ENCODE measurements at regions not wholly inside any gene's neighbourhood (a gene's known extent, or its start where the extent isn't known, plus 50 kb on each side); places are given as distances from the start of the nearest gene placed in this dataset.

GRCh38 chr6:167688123-167688522 lies 138.6 kb upstream of the AFDN start:
- H3F3A ChIP-seq (ENCODE audit: insufficient read depth, low read length, poor library complexity, severe bottlenecking), result no peaks in the 10 kb centered on the region
- H3K4me2 ChIP-seq (ENCODE audit: low read length), result no peak overlapping the region
- H2AFZ ChIP-seq (ENCODE audit: low read depth, low read length), result no peak overlapping the region
- no peaks in the 10 kb centered on the region for H3K9me3 ChIP-seq (ENCODE audit: low read length)
- no peaks in the 10 kb centered on the region for H3K9me2 ChIP-seq (ENCODE audit: insufficient read depth, low read length)
- H4K20me1 ChIP-seq (ENCODE audit: insufficient read depth), result no peaks in the 10 kb centered on the region
- no peak overlapping the region for H3K9ac ChIP-seq (ENCODE audit: low read length)
- no peak overlapping the region for H3K27ac ChIP-seq (ENCODE audit: low read length)
- no peaks in the 10 kb centered on the region for H3K27me3 ChIP-seq (ENCODE audit: insufficient read depth, low read depth, low read length)
- H3K36me3 ChIP-seq (ENCODE audit: insufficient read depth, low read length), result no peaks in the 10 kb centered on the region
- no peak for TF ChIP-seq EP300 (conservative IDR thresholded peaks at IDR 0.05; ENCODE audit: poor library complexity, severe bottlenecking)
- TF ChIP-seq EZH2 (IDR thresholded peaks at IDR 0.05; ENCODE audit: borderline replicate concordance, insufficient read depth, low read length, poor library complexity, severe bottlenecking), result no peak
- no peak for TF ChIP-seq CTCF (IDR thresholded peaks at IDR 0.05; ENCODE audit: poor library complexity, severe bottlenecking)
- no peak for TF ChIP-seq REST (IDR thresholded peaks at IDR 0.05; ENCODE audit: borderline replicate concordance)
- TF ChIP-seq POLR2AphosphoS5 (IDR thresholded peaks at IDR 0.05), result no peak
- no peak for TF ChIP-seq TAF1 (IDR thresholded peaks at IDR 0.05; ENCODE audit: low read depth)
- no peak for TF ChIP-seq RAD21 (conservative IDR thresholded peaks at IDR 0.05)
- TF ChIP-seq SMC3 (conservative IDR thresholded peaks at IDR 0.05; ENCODE audit: poor library complexity), result no peak
- no peak for TF ChIP-seq MXI1 (conservative IDR thresholded peaks at IDR 0.05; ENCODE audit: poor library complexity, severe bottlenecking)
- H3K79me2 ChIP-seq (replicated peaks; ENCODE audit: insufficient read depth, low read length), result no peaks in the 10 kb centered on the region
- H3K4me3 ChIP-seq (ENCODE audit: low read length), result no peak overlapping the region

- no peaks in the 10 kb centered on the region for H3K9me2 ChIP-seq (ENCODE audit: insufficient read depth, low read length)
- no peak overlapping the region for H3K9ac ChIP-seq (ENCODE audit: low read length)
- H3K4me3 ChIP-seq (ENCODE audit: low read length), result no peak overlapping the region
- no peaks in the 10 kb centered on the region for H3K9me3 ChIP-seq (ENCODE audit: low read length)
- H3F3A ChIP-seq (ENCODE audit: insufficient read depth, low read length, poor library complexity, severe bottlenecking), result no peaks in the 10 kb centered on the region
- H3K36me3 ChIP-seq (ENCODE audit: insufficient read depth, low read length), result no peaks in the 10 kb centered on the region
- H3K27me3 ChIP-seq (ENCODE audit: insufficient read depth, low read depth, low read length), result no peaks in the 10 kb centered on the region
- H3K79me2 ChIP-seq (replicated peaks; ENCODE audit: insufficient read depth, low read length), result no peaks in the 10 kb centered on the region
- no peak overlapping the region for H3K4me2 ChIP-seq (ENCODE audit: low read length)
- no peaks in the 10 kb centered on the region for H4K20me1 ChIP-seq (ENCODE audit: insufficient read depth)
- no peak overlapping the region for H3K27ac ChIP-seq (ENCODE audit: low read length)
- TF ChIP-seq CTCF (IDR thresholded peaks at IDR 0.05; ENCODE audit: poor library complexity, severe bottlenecking) (no peak), POLR2AphosphoS5 (IDR thresholded peaks at IDR 0.05) (no peak), TAF1 (IDR thresholded peaks at IDR 0.05; ENCODE audit: low read depth) (no peak), MXI1 (conservative IDR thresholded peaks at IDR 0.05; ENCODE audit: poor library complexity, severe bottlenecking) (no peak), SMC3 (conservative IDR thresholded peaks at IDR 0.05; ENCODE audit: poor library complexity) (no peak), EZH2 (IDR thresholded peaks at IDR 0.05; ENCODE audit: borderline replicate concordance, insufficient read depth, low read length, poor library complexity, severe bottlenecking) (no peak), EP300 (conservative IDR thresholded peaks at IDR 0.05; ENCODE audit: poor library complexity, severe bottlenecking) (no peak), REST (IDR thresholded peaks at IDR 0.05; ENCODE audit: borderline replicate concordance) (no peak), RAD21 (conservative IDR thresholded peaks at IDR 0.05) (no peak)
- H2AFZ ChIP-seq (ENCODE audit: low read depth, low read length), result no peak overlapping the region
Observed at GRCh38 chr6:167689278-167689677, 137.4 kb upstream of the AFDN start.
